Gastroesophageal sphincter (tissue), 3 donors: ENCODE measurements at regions not wholly inside any gene's neighbourhood (a gene's known extent, or its start where the extent isn't known, plus 50 kb on each side); places are given as distances from the start of the nearest gene placed in this dataset.

Experiments used
- EP300 ChIP-seq: sonication (generic); formaldehyde crosslinking; IDR thresholded peaks from one replicate; pipeline ENCODE4 v1.6.1; 2017; ENCODE audit warnings: antibody characterized with exemption, mild to moderate bottlenecking
- POLR2A ChIP-seq, 2 donors: fragments of 450-650 bp; IDR thresholded peaks; one replicate each; pipeline ENCODE4 v1.6.1; 2017; ENCODE audit warnings: antibody characterized with exemption in 2 of 2, mild to moderate bottlenecking in 2 of 2, moderate library complexity in 1 of 2
- POLR2AphosphoS5 ChIP-seq: sonication (generic); formaldehyde crosslinking; IDR thresholded peaks from one replicate; pipeline ENCODE4 v1.6.1; 2017; ENCODE audit warnings: antibody characterized with exemption
- TF ChIP-seq, protein P1 (sequence below), 4 experiments: fragments of 200-600 bp in 2 of 4; fragments of 450-650 bp in 2 of 4; sonication (generic) in 1 of 4; IDR thresholded peaks; one replicate each; pipeline ENCODE4 v1.5.1; 2017 to 2019; ENCODE audit warnings: antibody characterized with exemption in 4 of 4, mild to moderate bottlenecking in 2 of 4, moderate library complexity in 2 of 4

DNA sequence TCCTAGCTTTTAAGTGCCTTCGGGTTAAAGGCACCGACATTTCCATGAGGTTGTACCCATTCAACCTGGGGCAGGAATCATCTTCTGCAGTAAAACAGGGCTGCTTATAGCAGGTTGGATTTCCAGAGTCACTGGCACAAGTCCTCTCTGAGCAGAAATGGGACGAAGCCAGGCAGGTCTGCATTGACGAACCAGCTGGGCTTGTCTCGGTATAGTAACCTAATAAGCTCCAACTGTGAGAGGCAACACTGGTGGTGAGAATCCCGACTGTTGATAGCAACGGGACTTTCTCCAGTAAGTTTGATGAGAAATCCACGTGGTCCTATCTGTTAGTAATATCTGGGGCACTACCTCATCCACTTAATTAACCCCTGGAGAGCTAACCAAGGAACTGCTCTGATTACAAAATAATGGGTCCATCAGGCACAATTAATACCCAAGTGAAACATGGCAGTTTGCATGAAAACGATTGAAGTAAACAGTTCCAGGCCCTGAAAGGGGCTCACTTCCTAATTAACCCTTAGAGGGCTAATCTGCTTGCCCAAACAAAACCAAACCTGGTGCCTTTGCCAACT is 491.0 kb upstream of the C9orf72 start:
- TF ChIP-seq POLR2AphosphoS5 = no peak
- TF ChIP-seq, protein P1, sequence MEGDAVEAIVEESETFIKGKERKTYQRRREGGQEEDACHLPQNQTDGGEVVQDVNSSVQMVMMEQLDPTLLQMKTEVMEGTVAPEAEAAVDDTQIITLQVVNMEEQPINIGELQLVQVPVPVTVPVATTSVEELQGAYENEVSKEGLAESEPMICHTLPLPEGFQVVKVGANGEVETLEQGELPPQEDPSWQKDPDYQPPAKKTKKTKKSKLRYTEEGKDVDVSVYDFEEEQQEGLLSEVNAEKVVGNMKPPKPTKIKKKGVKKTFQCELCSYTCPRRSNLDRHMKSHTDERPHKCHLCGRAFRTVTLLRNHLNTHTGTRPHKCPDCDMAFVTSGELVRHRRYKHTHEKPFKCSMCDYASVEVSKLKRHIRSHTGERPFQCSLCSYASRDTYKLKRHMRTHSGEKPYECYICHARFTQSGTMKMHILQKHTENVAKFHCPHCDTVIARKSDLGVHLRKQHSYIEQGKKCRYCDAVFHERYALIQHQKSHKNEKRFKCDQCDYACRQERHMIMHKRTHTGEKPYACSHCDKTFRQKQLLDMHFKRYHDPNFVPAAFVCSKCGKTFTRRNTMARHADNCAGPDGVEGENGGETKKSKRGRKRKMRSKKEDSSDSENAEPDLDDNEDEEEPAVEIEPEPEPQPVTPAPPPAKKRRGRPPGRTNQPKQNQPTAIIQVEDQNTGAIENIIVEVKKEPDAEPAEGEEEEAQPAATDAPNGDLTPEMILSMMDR (IDR thresholded peaks at IDR 0.05) = no peak
- TF ChIP-seq POLR2A (IDR thresholded peaks at IDR 0.05) = no peak
- TF ChIP-seq EP300 = no peak
